ENCODE measurements at regions not wholly inside any gene's neighbourhood (a gene's known extent, or its start where the extent isn't known, plus 50 kb on each side); places are given as distances from the start of the nearest gene placed in this dataset.
"Not testable (repeated sequence)": the region's sequence is repeated elsewhere in the genome, so short reads cannot be mapped to it uniquely, and the experiment has no call there.

GRCh38 chr11:127859941-127860354, 727.4 kb downstream of the ETS1 start:
- no peak for DNase-seq (ENCODE audit: low read depth in 2 of 2)

- DNase-seq (ENCODE audit: low read depth in 2 of 2): no peak
These were observed 742.5 kb downstream of the ETS1 start for GRCh38 chr11:127844876-127845275.

GRCh38 chr11:127843483-127844396, 743.6 kb downstream of the ETS1 start:
- peak; percentile 32 to 34 for DNase-seq (ENCODE audit: low read depth in 2 of 2)

GRCh38 chr11:127825183-127825582, 762.2 kb downstream of the ETS1 start:
- DNase-seq (ENCODE audit: low read depth in 2 of 2): no peak

- DNase-seq (ENCODE audit: low read depth in 2 of 2): no peak
These were observed 768.7 kb downstream of the ETS1 start for GRCh38 chr11:127818625-127819024.

GRCh38 chr11:127816962-127817361, 770.4 kb downstream of the ETS1 start:
- no peak for DNase-seq (ENCODE audit: low read depth in 2 of 2)

- DNase-seq (ENCODE audit: low read depth in 2 of 2): no peak
These were observed 772.0 kb downstream of the ETS1 start for GRCh38 chr11:127815331-127815730.

- DNase-seq (ENCODE audit: low read depth in 2 of 2): no peak
These were observed 780.9 kb downstream of the ETS1 start for GRCh38 chr11:127806501-127806900.

GRCh38 chr11:127805771-127806170, 781.6 kb downstream of the ETS1 start:
- DNase-seq (ENCODE audit: low read depth in 2 of 2): no peak

GRCh38 chr11:127804747-127805400, 782.5 kb downstream of the ETS1 start:
- no peak for DNase-seq (ENCODE audit: low read depth in 2 of 2)

GRCh38 chr11:127803755-127804154, 783.6 kb downstream of the ETS1 start:
- no peak for DNase-seq (ENCODE audit: low read depth in 2 of 2)

- no peak for DNase-seq (ENCODE audit: low read depth in 2 of 2)
These were observed 786.2 kb downstream of the ETS1 start for GRCh38 chr11:127800989-127801688.

- DNase-seq (ENCODE audit: low read depth in 2 of 2): no peak
These were observed 792.0 kb downstream of the ETS1 start for GRCh38 chr11:127795326-127795725.

GRCh38 chr11:127791844-127792243, 791.3 kb upstream of the KIRREL3 start:
- no peak for DNase-seq (ENCODE audit: low read depth in 2 of 2)

- no peak for DNase-seq (ENCODE audit: low read depth in 2 of 2)
These were observed 790.0 kb upstream of the KIRREL3 start for GRCh38 chr11:127790592-127790991.

GRCh38 chr11:127789927-127790326, 789.4 kb upstream of the KIRREL3 start:
- no peak for DNase-seq (ENCODE audit: low read depth in 2 of 2)

GRCh38 chr11:127772938-127773337, 772.4 kb upstream of the KIRREL3 start:
- DNase-seq (ENCODE audit: low read depth in 2 of 2): not testable (repeated sequence)

GRCh38 chr11:127768931-127769330, 768.4 kb upstream of the KIRREL3 start:
- DNase-seq (ENCODE audit: low read depth in 2 of 2): not testable (repeated sequence)

- DNase-seq (ENCODE audit: low read depth in 2 of 2): no peak
These were observed 766.2 kb upstream of the KIRREL3 start for GRCh38 chr11:127766734-127767133.

GRCh38 chr11:127738771-127739286, 738.3 kb upstream of the KIRREL3 start:
- DNase-seq (ENCODE audit: low read depth in 2 of 2): no peak

- no peak for DNase-seq (ENCODE audit: low read depth in 2 of 2)
These were observed 736.9 kb upstream of the KIRREL3 start for GRCh38 chr11:127737499-127737898.

- no peak for DNase-seq (ENCODE audit: low read depth in 2 of 2)
These were observed 733.0 kb upstream of the KIRREL3 start for GRCh38 chr11:127733552-127733951.
